ENCODE measurements at regions not wholly inside any gene's neighbourhood (a gene's known extent, or its start where the extent isn't known, plus 50 kb on each side); places are given as distances from the start of the nearest gene placed in this dataset.

GRCh38 chr12:84276215-84276614 lies 636.4 kb downstream of the SLC6A15 start:
- TF ChIP-seq, protein P1, sequence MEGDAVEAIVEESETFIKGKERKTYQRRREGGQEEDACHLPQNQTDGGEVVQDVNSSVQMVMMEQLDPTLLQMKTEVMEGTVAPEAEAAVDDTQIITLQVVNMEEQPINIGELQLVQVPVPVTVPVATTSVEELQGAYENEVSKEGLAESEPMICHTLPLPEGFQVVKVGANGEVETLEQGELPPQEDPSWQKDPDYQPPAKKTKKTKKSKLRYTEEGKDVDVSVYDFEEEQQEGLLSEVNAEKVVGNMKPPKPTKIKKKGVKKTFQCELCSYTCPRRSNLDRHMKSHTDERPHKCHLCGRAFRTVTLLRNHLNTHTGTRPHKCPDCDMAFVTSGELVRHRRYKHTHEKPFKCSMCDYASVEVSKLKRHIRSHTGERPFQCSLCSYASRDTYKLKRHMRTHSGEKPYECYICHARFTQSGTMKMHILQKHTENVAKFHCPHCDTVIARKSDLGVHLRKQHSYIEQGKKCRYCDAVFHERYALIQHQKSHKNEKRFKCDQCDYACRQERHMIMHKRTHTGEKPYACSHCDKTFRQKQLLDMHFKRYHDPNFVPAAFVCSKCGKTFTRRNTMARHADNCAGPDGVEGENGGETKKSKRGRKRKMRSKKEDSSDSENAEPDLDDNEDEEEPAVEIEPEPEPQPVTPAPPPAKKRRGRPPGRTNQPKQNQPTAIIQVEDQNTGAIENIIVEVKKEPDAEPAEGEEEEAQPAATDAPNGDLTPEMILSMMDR (IDR thresholded peaks at IDR 0.05): no peak
- Mint-ChIP-seq H3K27ac (no peak overlapping the region), H3K9me3 (peaks cover 0 to 9% (median 2%) of the 10 kb centered on the region in 7 donors), H3K4me1 (no peaks in the 10 kb centered on the region), H3K4me3 (no peak overlapping the region), H3K27me3 (ENCODE audit: low read depth in 3 of 3) (peaks cover 0 to 2% (median 0%) of the 10 kb centered on the region in 3 donors), H3K36me3 (no peaks in the 10 kb centered on the region)
- peaks cover 0 to 7% of the 10 kb centered on the region in 2 donors for H3K9me3 ChIP-seq (replicated peaks in 1 of 2; ENCODE audit: control insufficient read depth in 1 of 2, insufficient read depth in 1 of 2, low read length in 2 of 2)
- H3K4me1 ChIP-seq (ENCODE audit: control insufficient read depth in 1 of 2, insufficient read depth in 2 of 2, low read length in 2 of 2): no peaks in the 10 kb centered on the region
- 100% methylated on average over 1 of the region's 2 CpGs for WGBS (ENCODE audit: insufficient coverage)
- H4K20me1 ChIP-seq (ENCODE audit: insufficient read depth, low read length): no peaks in the 10 kb centered on the region
- H3K9ac ChIP-seq (ENCODE audit: insufficient read depth, low read length, poor library complexity, severe bottlenecking): no peak overlapping the region
- H3K36me3 ChIP-seq (replicated peaks in 1 of 2; ENCODE audit: control insufficient read depth in 1 of 2, insufficient read depth in 2 of 2, low read length in 2 of 2): no peaks in the 10 kb centered on the region
- DNase-seq: no peak
- no peak overlapping the region for H2AFZ ChIP-seq (ENCODE audit: insufficient read depth, low read depth, low read length, poor library complexity, severe bottlenecking)
- no peaks in the 10 kb centered on the region for H3K27me3 ChIP-seq (ENCODE audit: control insufficient read depth in 2 of 2, insufficient read depth in 2 of 2, low read length in 2 of 2)
- H3K4me3 ChIP-seq (replicated peaks in 1 of 3; ENCODE audit: low read depth in 2 of 3, low read length in 3 of 3): no peak overlapping the region
- no peak overlapping the region for H3K4me2 ChIP-seq (replicated peaks; ENCODE audit: extremely low read depth, low read length, poor library complexity, severe bottlenecking)
- H3K27ac ChIP-seq (ENCODE audit: low read depth in 1 of 2, low read length in 2 of 2): no peak overlapping the region
- intact Hi-C loops (cut with micrococcal nuclease): no loop called here
- no peaks in the 10 kb centered on the region for H3K79me2 ChIP-seq (ENCODE audit: insufficient read depth, low read length)

- H3K4me3 Mint-ChIP-seq: no peak overlapping the region
- H3K27ac Mint-ChIP-seq: no peak overlapping the region
- H3K4me2 ChIP-seq (replicated peaks; ENCODE audit: extremely low read depth, low read length, poor library complexity, severe bottlenecking): no peak overlapping the region
- no peak overlapping the region for H2AFZ ChIP-seq (ENCODE audit: insufficient read depth, low read depth, low read length, poor library complexity, severe bottlenecking)
- no peaks in the 10 kb centered on the region for H3K36me3 ChIP-seq (replicated peaks in 1 of 2; ENCODE audit: control insufficient read depth in 1 of 2, insufficient read depth in 2 of 2, low read length in 2 of 2)
- no peak for DNase-seq
- no peaks in the 10 kb centered on the region for H4K20me1 ChIP-seq (ENCODE audit: insufficient read depth, low read length)
- H3K9me3 ChIP-seq (replicated peaks in 1 of 2; ENCODE audit: control insufficient read depth in 1 of 2, insufficient read depth in 1 of 2, low read length in 2 of 2): no peaks in the 10 kb centered on the region
- H3K36me3 Mint-ChIP-seq: no peaks in the 10 kb centered on the region
- TF ChIP-seq, protein P1 (IDR thresholded peaks at IDR 0.05): no peak
- intact Hi-C loops (cut with micrococcal nuclease): no loop called here
- no peak overlapping the region for H3K4me3 ChIP-seq (replicated peaks in 1 of 3; ENCODE audit: low read depth in 2 of 3, low read length in 3 of 3)
- no peaks in the 10 kb centered on the region for H3K27me3 ChIP-seq (ENCODE audit: control insufficient read depth in 2 of 2, insufficient read depth in 2 of 2, low read length in 2 of 2)
- no peaks in the 10 kb centered on the region for H3K9me3 Mint-ChIP-seq
- peaks cover 0 to 2% (median 0%) of the 10 kb centered on the region in 3 donors for H3K27me3 Mint-ChIP-seq (ENCODE audit: low read depth in 3 of 3)
- WGBS (ENCODE audit: insufficient coverage): no CpG with 5 or more reads among the region's 3 CpGs
- no peaks in the 10 kb centered on the region for H3K4me1 ChIP-seq (ENCODE audit: control insufficient read depth in 1 of 2, insufficient read depth in 2 of 2, low read length in 2 of 2)
- no peaks in the 10 kb centered on the region for H3K4me1 Mint-ChIP-seq
- H3K9ac ChIP-seq (ENCODE audit: insufficient read depth, low read length, poor library complexity, severe bottlenecking): no peak overlapping the region
- no peaks in the 10 kb centered on the region for H3K79me2 ChIP-seq (ENCODE audit: insufficient read depth, low read length)
- no peak overlapping the region for H3K27ac ChIP-seq (ENCODE audit: low read depth in 1 of 2, low read length in 2 of 2)
These were observed 640.3 kb downstream of the SLC6A15 start for GRCh38 chr12:84272324-84272723.

Data from CD14-positive monocyte (primary cell).